HEK293 (cell line): ENCODE measurements at regions not wholly inside any gene's neighbourhood (a gene's known extent, or its start where the extent isn't known, plus 50 kb on each side); places are given as distances from the start of the nearest gene placed in this dataset.

Source experiments
- CTCF ChIA-PET: fragments of 350-600 bp; formaldehyde crosslinking; extraction: SDS; loops from one replicate; lab custom pipeline; 2021; ENCODE audit warnings: antibody characterized with exemption; lab: Yijun Ruan, JAX
- POLR2A ChIA-PET: fragments of 300-600 bp; formaldehyde crosslinking; extraction: SDS; loops from one replicate; lab custom pipeline; 2020; ENCODE audit warnings: antibody characterized with exemption, inconsistent platforms; lab: Yijun Ruan, JAX
- H3K27ac ChIP-seq: fragments of 200-500 bp; sonication (Bioruptor generic); 2 replicates; pipeline ENCODE4 v1.5.1; 2014; ENCODE audit warnings: low read depth, low read length, control low read depth, inconsistent platforms; ENCODE audit errors: extremely low read depth
- H3K36me3 ChIP-seq, 2 experiments: fragments of 200-500 bp in 1 of 2; sonication (Bioruptor generic) in 1 of 2; 1 replicate in 1 of 2; 2 replicates in 1 of 2; pipeline ENCODE4 v1.5.1; 2014 to 2017; ENCODE audit warnings: inconsistent platforms in 2 of 2, low read length in 2 of 2; ENCODE audit not compliant: control insufficient read depth in 2 of 2, insufficient read depth in 1 of 2
- H3K4me1 ChIP-seq: fragments of 200-500 bp; sonication (Bioruptor generic); 2 replicates; pipeline ENCODE4 v1.5.1; 2014; ENCODE audit warnings: mild to moderate bottlenecking, low read length, inconsistent platforms; ENCODE audit not compliant: control insufficient read depth, insufficient read depth
- H3K4me3 ChIP-seq: 2 replicates; pipeline ENCODE4 v1.5.1; 2011; ENCODE audit warnings: low read depth, mild to moderate bottlenecking, control low read depth, low read length, moderate library complexity
- H3K9me3 ChIP-seq: fragments of 200-500 bp; sonication (Bioruptor generic); 2 replicates; pipeline ENCODE4 v1.5.1; 2014; ENCODE audit warnings: low read depth, low read length, inconsistent platforms; ENCODE audit not compliant: control insufficient read depth, insufficient read depth
- ZNF24 ChIP-seq: fragments of 450-650 bp; formaldehyde crosslinking; IDR thresholded peaks from 2 replicates; pipeline ENCODE4 v1.5.1; 2016; ENCODE audit warnings: missing biosample characterization, missing genetic modification characterization
- TF ChIP-seq, protein P1 (sequence below): fragments of 450-650 bp; formaldehyde crosslinking; IDR thresholded peaks from 2 replicates; pipeline ENCODE4 v1.5.1; 2016; ENCODE audit warnings: missing biosample characterization, missing genetic modification characterization

DNA sequence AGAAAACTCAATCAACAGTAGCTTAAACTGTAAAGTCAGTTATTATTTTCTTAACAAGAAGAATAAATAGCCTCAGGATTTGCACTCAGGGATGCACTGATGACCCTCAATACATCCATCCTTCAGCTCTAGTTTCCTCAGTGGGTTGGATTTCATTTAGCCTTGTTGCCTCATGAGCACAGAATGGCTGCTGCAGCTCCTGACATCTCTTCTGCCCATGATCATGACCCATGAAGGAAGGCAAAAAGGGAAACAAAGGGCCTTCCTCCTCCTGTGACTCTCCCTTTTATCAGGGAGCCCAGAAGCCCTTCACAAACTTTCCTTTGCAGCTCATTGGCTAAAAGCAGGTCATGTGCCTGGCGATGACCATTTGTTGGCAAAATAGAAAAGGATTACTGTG lies 51.2 kb upstream of the KCNG1 start:
- CTCF ChIA-PET = no interaction called here
- no peak overlapping the region for H3K4me3 ChIP-seq
- no peak for TF ChIP-seq ZNF24 (tag by site-specific recombination)
- TF ChIP-seq, protein P1, sequence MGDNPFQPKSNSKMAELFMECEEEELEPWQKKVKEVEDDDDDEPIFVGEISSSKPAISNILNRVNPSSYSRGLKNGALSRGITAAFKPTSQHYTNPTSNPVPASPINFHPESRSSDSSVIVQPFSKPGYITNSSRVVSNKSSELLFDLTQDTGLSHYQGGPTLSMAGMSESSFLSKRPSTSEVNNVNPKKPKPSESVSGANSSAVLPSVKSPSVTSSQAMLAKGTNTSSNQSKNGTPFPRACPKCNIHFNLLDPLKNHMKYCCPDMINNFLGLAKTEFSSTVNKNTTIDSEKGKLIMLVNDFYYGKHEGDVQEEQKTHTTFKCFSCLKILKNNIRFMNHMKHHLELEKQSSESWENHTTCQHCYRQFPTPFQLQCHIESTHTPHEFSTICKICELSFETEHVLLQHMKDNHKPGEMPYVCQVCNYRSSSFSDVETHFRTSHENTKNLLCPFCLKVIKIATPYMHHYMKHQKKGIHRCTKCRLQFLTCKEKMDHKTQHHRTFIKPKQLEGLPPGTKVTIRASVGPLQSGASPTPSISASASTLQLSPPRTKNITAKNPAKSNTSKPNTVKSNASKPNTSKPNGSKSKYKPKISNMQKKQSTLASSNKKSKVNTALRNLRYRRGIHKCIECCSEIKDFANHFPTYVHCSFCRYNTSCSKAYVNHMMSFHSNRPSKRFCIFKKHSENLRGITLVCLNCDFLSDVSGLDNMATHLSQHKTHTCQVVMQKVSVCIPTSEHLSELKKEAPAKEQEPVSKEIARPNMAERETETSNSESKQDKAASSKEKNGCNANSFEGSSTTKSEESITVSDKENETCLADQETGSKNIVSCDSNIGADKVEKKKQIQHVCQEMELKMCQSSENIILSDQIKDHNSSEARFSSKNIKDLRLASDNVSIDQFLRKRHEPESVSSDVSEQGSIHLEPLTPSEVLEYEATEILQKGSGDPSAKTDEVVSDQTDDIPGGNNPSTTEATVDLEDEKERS = peak; percentile 85; the same call in 1 of the 2 replicates
- TF ChIP-seq, all 188 proteins: peak for 1

More for the DNA sequence above, 51.2 kb upstream of the KCNG1 start:
- Histone ChIP-seq H3K27ac (no peak overlapping the region), H3K4me1 (no peaks in the 10 kb centered on the region), H3K9me3 (no peaks in the 10 kb centered on the region), H3K36me3 (no peaks in the 10 kb centered on the region)
- POLR2A ChIA-PET = no interaction called here
